HCT116 (cell line): ENCODE measurements at regions not wholly inside any gene's neighbourhood (a gene's known extent, or its start where the extent isn't known, plus 50 kb on each side); places are given as distances from the start of the nearest gene placed in this dataset.

Experiments used
- CTCF ChIP-seq, 3 experiments: fragments of 200-600 bp in 1 of 3; sonication (generic) in 1 of 3; IDR thresholded peaks in 2 of 3; conservative IDR thresholded peaks in 1 of 3; 2 replicates each; pipeline ENCODE4 v1.5.1; 2012 to 2017; ENCODE audit warnings: low read depth in 2 of 3, low read length in 2 of 3, antibody characterized with exemption in 1 of 3, borderline replicate concordance in 1 of 3, control low read depth in 1 of 3, mild to moderate bottlenecking in 1 of 3, mixed read lengths in 1 of 3, mixed run types in 1 of 3, moderate library complexity in 1 of 3; ENCODE audit not compliant: insufficient read depth in 1 of 3
- EGR1 ChIP-seq: IDR thresholded peaks from 2 replicates; pipeline ENCODE4 v1.6.1; 2012; ENCODE audit warnings: low read depth
- MAX ChIP-seq: IDR thresholded peaks from 2 replicates; pipeline ENCODE4 v1.6.1; 2012
- ZNF274 ChIP-seq: fragments of 200-500 bp; sonication (Bioruptor generic); IDR thresholded peaks from 2 replicates; pipeline ENCODE4 v1.6.1; 2014; ENCODE audit warnings: mild to moderate bottlenecking, low read depth, low read length, inconsistent platforms

- TF ChIP-seq ZNF274: no peak
- TF ChIP-seq MAX: no peak
- no peak for TF ChIP-seq CTCF (IDR thresholded peaks at IDR 0.05 in 2 of 3, conservative IDR thresholded peaks at IDR 0.05 in 1 of 3; ENCODE audit: borderline replicate concordance in 1 of 3, insufficient read depth in 1 of 3, low read depth in 2 of 3, low read length in 2 of 3)
- no peak for TF ChIP-seq EGR1
Measured at GRCh38 chr12:70059373-70059772, 183.9 kb upstream of the CNOT2 start.
